ENCODE measurements at regions not wholly inside any gene's neighbourhood (a gene's known extent, or its start where the extent isn't known, plus 50 kb on each side); places are given as distances from the start of the nearest gene placed in this dataset.

DNA sequence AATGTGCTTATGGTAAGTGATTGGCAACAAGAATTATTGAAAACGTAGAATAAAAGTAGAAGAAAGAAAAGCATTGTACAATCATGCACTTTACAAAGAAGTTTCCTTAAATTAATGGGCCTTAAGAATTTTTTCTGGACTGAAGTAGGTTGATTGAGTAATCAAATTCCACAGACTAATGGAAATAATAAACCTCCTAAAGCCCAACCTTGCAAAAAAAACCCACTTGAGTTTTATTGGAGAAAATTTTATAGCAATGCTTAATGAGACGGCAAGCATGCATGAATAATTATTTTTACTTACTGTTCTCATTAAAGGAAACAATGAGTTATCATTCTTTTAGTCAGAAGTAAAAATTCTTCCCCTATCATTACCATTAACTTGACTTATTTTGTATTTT lies 676.1 kb upstream of the C9orf72 start:
- TF ChIP-seq, protein P1, sequence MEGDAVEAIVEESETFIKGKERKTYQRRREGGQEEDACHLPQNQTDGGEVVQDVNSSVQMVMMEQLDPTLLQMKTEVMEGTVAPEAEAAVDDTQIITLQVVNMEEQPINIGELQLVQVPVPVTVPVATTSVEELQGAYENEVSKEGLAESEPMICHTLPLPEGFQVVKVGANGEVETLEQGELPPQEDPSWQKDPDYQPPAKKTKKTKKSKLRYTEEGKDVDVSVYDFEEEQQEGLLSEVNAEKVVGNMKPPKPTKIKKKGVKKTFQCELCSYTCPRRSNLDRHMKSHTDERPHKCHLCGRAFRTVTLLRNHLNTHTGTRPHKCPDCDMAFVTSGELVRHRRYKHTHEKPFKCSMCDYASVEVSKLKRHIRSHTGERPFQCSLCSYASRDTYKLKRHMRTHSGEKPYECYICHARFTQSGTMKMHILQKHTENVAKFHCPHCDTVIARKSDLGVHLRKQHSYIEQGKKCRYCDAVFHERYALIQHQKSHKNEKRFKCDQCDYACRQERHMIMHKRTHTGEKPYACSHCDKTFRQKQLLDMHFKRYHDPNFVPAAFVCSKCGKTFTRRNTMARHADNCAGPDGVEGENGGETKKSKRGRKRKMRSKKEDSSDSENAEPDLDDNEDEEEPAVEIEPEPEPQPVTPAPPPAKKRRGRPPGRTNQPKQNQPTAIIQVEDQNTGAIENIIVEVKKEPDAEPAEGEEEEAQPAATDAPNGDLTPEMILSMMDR (IDR thresholded peaks at IDR 0.05) = no peak
- no peak for TF ChIP-seq EZH2 (IDR thresholded peaks at IDR 0.05)

Measured in neural progenitor cell (in vitro differentiated cells).